ENCODE measurements at regions not wholly inside any gene's neighbourhood (a gene's known extent, or its start where the extent isn't known, plus 50 kb on each side); places are given as distances from the start of the nearest gene placed in this dataset.

DNA sequence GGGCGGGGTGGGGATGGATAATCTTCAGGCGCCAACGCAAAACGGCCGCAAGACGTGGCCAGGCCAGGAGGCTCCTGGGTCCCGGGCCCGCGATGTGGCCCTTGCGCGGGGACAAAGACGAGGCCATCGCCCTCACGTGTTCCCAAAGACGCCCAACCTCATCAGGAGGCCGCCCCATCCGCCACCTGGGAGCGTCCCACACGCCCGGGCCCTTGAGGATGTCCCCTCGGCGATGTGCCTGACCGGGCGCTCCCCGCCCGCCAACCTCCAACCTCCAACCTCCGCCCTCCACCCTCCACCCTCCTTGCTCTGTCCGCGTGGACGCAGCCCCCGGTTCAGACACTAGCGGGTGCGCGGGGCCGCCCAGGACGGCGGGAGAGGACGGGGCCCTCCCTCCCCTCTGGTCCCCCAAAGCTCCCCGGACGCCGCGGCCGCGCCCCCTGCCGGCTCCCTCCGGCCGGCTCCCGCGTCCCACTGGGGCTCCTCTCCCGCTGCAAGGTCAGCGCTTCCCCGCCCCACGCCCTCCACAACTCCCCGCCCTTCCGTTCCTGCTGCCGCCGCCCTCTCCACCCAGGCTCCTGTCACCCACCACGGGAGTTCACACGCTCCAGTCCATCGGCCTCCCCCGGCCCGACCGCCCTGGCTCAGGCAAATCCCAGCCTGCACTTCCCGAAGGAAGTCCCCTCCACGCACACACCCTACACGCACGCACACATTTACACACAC, 250.8 kb upstream of the RPL38 start:
- TF ChIP-seq, protein P1, sequence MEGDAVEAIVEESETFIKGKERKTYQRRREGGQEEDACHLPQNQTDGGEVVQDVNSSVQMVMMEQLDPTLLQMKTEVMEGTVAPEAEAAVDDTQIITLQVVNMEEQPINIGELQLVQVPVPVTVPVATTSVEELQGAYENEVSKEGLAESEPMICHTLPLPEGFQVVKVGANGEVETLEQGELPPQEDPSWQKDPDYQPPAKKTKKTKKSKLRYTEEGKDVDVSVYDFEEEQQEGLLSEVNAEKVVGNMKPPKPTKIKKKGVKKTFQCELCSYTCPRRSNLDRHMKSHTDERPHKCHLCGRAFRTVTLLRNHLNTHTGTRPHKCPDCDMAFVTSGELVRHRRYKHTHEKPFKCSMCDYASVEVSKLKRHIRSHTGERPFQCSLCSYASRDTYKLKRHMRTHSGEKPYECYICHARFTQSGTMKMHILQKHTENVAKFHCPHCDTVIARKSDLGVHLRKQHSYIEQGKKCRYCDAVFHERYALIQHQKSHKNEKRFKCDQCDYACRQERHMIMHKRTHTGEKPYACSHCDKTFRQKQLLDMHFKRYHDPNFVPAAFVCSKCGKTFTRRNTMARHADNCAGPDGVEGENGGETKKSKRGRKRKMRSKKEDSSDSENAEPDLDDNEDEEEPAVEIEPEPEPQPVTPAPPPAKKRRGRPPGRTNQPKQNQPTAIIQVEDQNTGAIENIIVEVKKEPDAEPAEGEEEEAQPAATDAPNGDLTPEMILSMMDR (IDR thresholded peaks at IDR 0.05) = no peak
- TF ChIP-seq POLR2A (IDR thresholded peaks at IDR 0.05) = no peak

Data from lower leg skin (tissue), 3 donors.